A673 (cell line): ENCODE measurements at regions not wholly inside any gene's neighbourhood (a gene's known extent, or its start where the extent isn't known, plus 50 kb on each side); places are given as distances from the start of the nearest gene placed in this dataset.

Experiments used
- BruUV-seq: library from RNA; stranded (reverse); fragments of 400-500 nt; replicated peaks from 2 replicates; lab custom pipeline; 2021; lab: Mats Ljungman, UMichigan
- CTCF ChIA-PET: fragments of 300-600 bp; sonication (Branson Sonifier 250); formaldehyde crosslinking; loops from one replicate; lab custom pipeline; 2022; ENCODE audit warnings: antibody characterized with exemption; lab: Charles Lee
- POLR2A ChIA-PET: fragments of 300-600 bp; sonication (Branson Sonifier 250); formaldehyde crosslinking; loops from one replicate; lab custom pipeline; 2022; ENCODE audit warnings: antibody characterized with exemption; ENCODE audit not compliant: low non-redundant PET; lab: Charles Lee
- DNase-seq: peaks from one replicate; pipeline ENCODE4 v3.0.0-alpha.2; 2015; ENCODE audit warnings: low spot score
- H3K27ac ChIP-seq: fragments of 200-600 bp; sonication (generic); 2 replicates; pipeline ENCODE4 v1.5.1; 2016; ENCODE audit warnings: mixed run types, low read depth, mild to moderate bottlenecking, mixed read lengths, antibody characterized with exemption, low read length; ENCODE audit not compliant: poor library complexity, severe bottlenecking
- H3K27me3 ChIP-seq: fragments of 200-600 bp; sonication (generic); replicated peaks from 2 replicates; pipeline ENCODE4 v1.6.1; 2017; ENCODE audit warnings: mixed run types, low read depth, mild to moderate bottlenecking, mixed read lengths, antibody characterized with exemption, low read length; ENCODE audit not compliant: insufficient read depth, poor library complexity
- H3K36me3 ChIP-seq: fragments of 200-600 bp; sonication (generic); 2 replicates; pipeline ENCODE4 v1.6.1; 2016; ENCODE audit warnings: mixed run types, mild to moderate bottlenecking, mixed read lengths, antibody characterized with exemption, low read length; ENCODE audit not compliant: insufficient read depth, poor library complexity, severe bottlenecking
- H3K4me1 ChIP-seq: fragments of 200-600 bp; sonication (generic); 2 replicates; pipeline ENCODE4 v1.6.1; 2017; ENCODE audit warnings: mixed run types, mild to moderate bottlenecking, mixed read lengths, antibody characterized with exemption, low read length; ENCODE audit not compliant: insufficient read depth, poor library complexity, severe bottlenecking
- H3K4me3 ChIP-seq: fragments of 200-600 bp; sonication (generic); 2 replicates; pipeline ENCODE4 v1.5.1; 2016; ENCODE audit warnings: low read depth, mixed run types, mild to moderate bottlenecking, mixed read lengths, low read length; ENCODE audit not compliant: poor library complexity, severe bottlenecking
- H3K9me3 ChIP-seq: fragments of 200-600 bp; sonication (generic); 2 replicates; pipeline ENCODE4 v1.6.1; 2016; ENCODE audit warnings: mixed run types, low read depth, mild to moderate bottlenecking, mixed read lengths, antibody characterized with exemption, low read length; ENCODE audit not compliant: poor library complexity, severe bottlenecking
- EZH2 ChIP-seq: fragments of 200-600 bp; sonication (generic); IDR thresholded peaks from 2 replicates; pipeline ENCODE4 v1.6.1; 2017; ENCODE audit warnings: borderline replicate concordance, low read depth, mild to moderate bottlenecking, mixed read lengths, antibody characterized with exemption, low read length; ENCODE audit not compliant: poor library complexity, severe bottlenecking
- intact Hi-C: fragments of 100-400 bp; cut with micrococcal nuclease; formaldehyde crosslinking; loops from one replicate; pipeline ENCODE4 v1.10.0; 2022; ENCODE audit not compliant: unreplicated experiment
- TF ChIP-seq, protein P1 (sequence below): fragments of 300-800, 200-600 bp; sonication (generic); conservative IDR thresholded peaks from 2 replicates; pipeline ENCODE4 v1.5.1; 2017; ENCODE audit warnings: low read depth, mild to moderate bottlenecking, antibody characterized with exemption, low read length, moderate library complexity, mixed read lengths

- Histone ChIP-seq H3K36me3 (no peaks in the 10 kb centered on the region), H3K4me3 (no peak overlapping the region), H3K4me1 (no peaks in the 10 kb centered on the region), H3K27ac (no peak overlapping the region), H3K9me3 (no peaks in the 10 kb centered on the region), H3K27me3 (no peaks in the 10 kb centered on the region)
- no TSS peak for BruUV-seq
- CTCF ChIA-PET: no interaction called here
- POLR2A ChIA-PET: no interaction called here
- no peak for DNase-seq
- intact Hi-C loops: no loop called here
- TF ChIP-seq, protein P1, sequence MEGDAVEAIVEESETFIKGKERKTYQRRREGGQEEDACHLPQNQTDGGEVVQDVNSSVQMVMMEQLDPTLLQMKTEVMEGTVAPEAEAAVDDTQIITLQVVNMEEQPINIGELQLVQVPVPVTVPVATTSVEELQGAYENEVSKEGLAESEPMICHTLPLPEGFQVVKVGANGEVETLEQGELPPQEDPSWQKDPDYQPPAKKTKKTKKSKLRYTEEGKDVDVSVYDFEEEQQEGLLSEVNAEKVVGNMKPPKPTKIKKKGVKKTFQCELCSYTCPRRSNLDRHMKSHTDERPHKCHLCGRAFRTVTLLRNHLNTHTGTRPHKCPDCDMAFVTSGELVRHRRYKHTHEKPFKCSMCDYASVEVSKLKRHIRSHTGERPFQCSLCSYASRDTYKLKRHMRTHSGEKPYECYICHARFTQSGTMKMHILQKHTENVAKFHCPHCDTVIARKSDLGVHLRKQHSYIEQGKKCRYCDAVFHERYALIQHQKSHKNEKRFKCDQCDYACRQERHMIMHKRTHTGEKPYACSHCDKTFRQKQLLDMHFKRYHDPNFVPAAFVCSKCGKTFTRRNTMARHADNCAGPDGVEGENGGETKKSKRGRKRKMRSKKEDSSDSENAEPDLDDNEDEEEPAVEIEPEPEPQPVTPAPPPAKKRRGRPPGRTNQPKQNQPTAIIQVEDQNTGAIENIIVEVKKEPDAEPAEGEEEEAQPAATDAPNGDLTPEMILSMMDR: no peak
- TF ChIP-seq EZH2: no peak
Observed at GRCh38 chr10:43958964-43959363, 310.3 kb upstream of the ZNF32 start.

- Histone ChIP-seq H3K9me3 (no peaks in the 10 kb centered on the region), H3K27me3 (no peaks in the 10 kb centered on the region), H3K4me1 (no peaks in the 10 kb centered on the region), H3K36me3 (no peaks in the 10 kb centered on the region), H3K27ac (no peak overlapping the region), H3K4me3 (no peak overlapping the region)
- TF ChIP-seq, protein P1: no peak
- no peak for TF ChIP-seq EZH2
- BruUV-seq: no TSS peak
- POLR2A ChIA-PET: no interaction called here
- no peak for DNase-seq
- intact Hi-C loops: no loop called here
- CTCF ChIA-PET: no interaction called here
Observed at GRCh38 chr10:43958071-43958432, 309.4 kb upstream of the ZNF32 start.

- Histone ChIP-seq H3K4me1 (no peaks in the 10 kb centered on the region), H3K9me3 (no peaks in the 10 kb centered on the region), H3K27me3 (no peaks in the 10 kb centered on the region), H3K27ac (no peak overlapping the region), H3K36me3 (no peaks in the 10 kb centered on the region), H3K4me3 (no peak overlapping the region)
- no peak for DNase-seq
- intact Hi-C loops: no loop called here
- BruUV-seq: no TSS peak
- ChIA-PET CTCF (no interaction called here), POLR2A (no interaction called here)
- TF ChIP-seq EZH2: no peak
- TF ChIP-seq, protein P1: no peak
Observed at GRCh38 chr10:43957267-43958070, 308.8 kb upstream of the ZNF32 start.
